ENCODE measurements at regions not wholly inside any gene's neighbourhood (a gene's known extent, or its start where the extent isn't known, plus 50 kb on each side); places are given as distances from the start of the nearest gene placed in this dataset.

- H3K27me3 Mint-ChIP-seq (ENCODE audit: low read depth in 3 of 3): no peaks in the 10 kb centered on the region
- Histone ChIP-seq H3K4me3 (replicated peaks in 1 of 3; ENCODE audit: low read depth in 2 of 3, low read length in 3 of 3) (no peak overlapping the region), H3K9me3 (replicated peaks in 1 of 2; ENCODE audit: control insufficient read depth in 1 of 2, insufficient read depth in 1 of 2, low read length in 2 of 2) (peaks cover 7 to 15% of the 10 kb centered on the region in 2 donors), H3K4me1 (ENCODE audit: control insufficient read depth in 1 of 2, insufficient read depth in 2 of 2, low read length in 2 of 2) (peaks cover 23 to 37% of the 10 kb centered on the region in 2 donors), H3K9ac (ENCODE audit: insufficient read depth, low read length, poor library complexity, severe bottlenecking) (no peak overlapping the region), H3K79me2 (ENCODE audit: insufficient read depth, low read length) (peaks cover 25% of the 10 kb centered on the region), H3K27ac (ENCODE audit: low read depth in 1 of 2, low read length in 2 of 2) (no peak overlapping the region), H2AFZ (ENCODE audit: insufficient read depth, low read depth, low read length, poor library complexity, severe bottlenecking) (no peak overlapping the region), H3K27me3 (ENCODE audit: control insufficient read depth in 2 of 2, insufficient read depth in 2 of 2, low read length in 2 of 2) (no peaks in the 10 kb centered on the region), H3K36me3 (replicated peaks in 1 of 2; ENCODE audit: control insufficient read depth in 1 of 2, insufficient read depth in 2 of 2, low read length in 2 of 2) (no peaks in the 10 kb centered on the region), H4K20me1 (ENCODE audit: insufficient read depth, low read length) (no peaks in the 10 kb centered on the region), H3K4me2 (replicated peaks; ENCODE audit: extremely low read depth, low read length, poor library complexity, severe bottlenecking) (no peak overlapping the region)
- intact Hi-C loops (cut with micrococcal nuclease): no loop called here
- DNase-seq: no peak
- peaks cover 37% of the 10 kb centered on the region for H3K4me1 Mint-ChIP-seq
- TF ChIP-seq CTCF (IDR thresholded peaks at IDR 0.05): no peak
- peaks cover 3 to 5% of the 10 kb centered on the region in 2 donors for H3K36me3 Mint-ChIP-seq
- H3K27ac Mint-ChIP-seq: no peak overlapping the region
- no peak overlapping the region for H3K4me3 Mint-ChIP-seq
- peaks cover 12 to 16% (median 14%) of the 10 kb centered on the region in 7 donors for H3K9me3 Mint-ChIP-seq
- no CpG with 5 or more reads among the region's 2 CpGs for WGBS (ENCODE audit: insufficient coverage)
These were observed 58.0 kb upstream of the MBNL1 start for GRCh38 chr3:152210697-152211096.

GRCh38 chr3:152211655-152212054 is 57.1 kb upstream of the MBNL1 start:
- H3K36me3 Mint-ChIP-seq: peaks cover 3 to 5% of the 10 kb centered on the region in 2 donors
- no CpG with 5 or more reads among the region's 1 CpG for WGBS (ENCODE audit: insufficient coverage)
- H3K4me1 ChIP-seq (ENCODE audit: control insufficient read depth in 1 of 2, insufficient read depth in 2 of 2, low read length in 2 of 2): peaks cover 15 to 27% of the 10 kb centered on the region in 2 donors
- no peak overlapping the region for H3K4me2 ChIP-seq (replicated peaks; ENCODE audit: extremely low read depth, low read length, poor library complexity, severe bottlenecking)
- TF ChIP-seq CTCF (IDR thresholded peaks at IDR 0.05): no peak
- H3K9me3 ChIP-seq (replicated peaks in 1 of 2; ENCODE audit: control insufficient read depth in 1 of 2, insufficient read depth in 1 of 2, low read length in 2 of 2): peaks cover 7 to 15% of the 10 kb centered on the region in 2 donors
- no peaks in the 10 kb centered on the region for H3K27me3 Mint-ChIP-seq (ENCODE audit: low read depth in 3 of 3)
- peaks cover 32% of the 10 kb centered on the region for H3K4me1 Mint-ChIP-seq
- no peak overlapping the region for H3K4me3 Mint-ChIP-seq
- no peak for DNase-seq
- peaks cover 16% of the 10 kb centered on the region for H3K79me2 ChIP-seq (ENCODE audit: insufficient read depth, low read length)
- H3K4me3 ChIP-seq (replicated peaks in 1 of 3; ENCODE audit: low read depth in 2 of 3, low read length in 3 of 3): no peak overlapping the region
- H4K20me1 ChIP-seq (ENCODE audit: insufficient read depth, low read length): no peaks in the 10 kb centered on the region
- H3K27me3 ChIP-seq (ENCODE audit: control insufficient read depth in 2 of 2, insufficient read depth in 2 of 2, low read length in 2 of 2): no peaks in the 10 kb centered on the region
- H3K36me3 ChIP-seq (replicated peaks in 1 of 2; ENCODE audit: control insufficient read depth in 1 of 2, insufficient read depth in 2 of 2, low read length in 2 of 2): no peaks in the 10 kb centered on the region
- no peak overlapping the region for H3K9ac ChIP-seq (ENCODE audit: insufficient read depth, low read length, poor library complexity, severe bottlenecking)
- H2AFZ ChIP-seq (ENCODE audit: insufficient read depth, low read depth, low read length, poor library complexity, severe bottlenecking): no peak overlapping the region
- no peak overlapping the region for H3K27ac Mint-ChIP-seq
- intact Hi-C loops (cut with micrococcal nuclease): no loop called here
- no peak overlapping the region for H3K27ac ChIP-seq (ENCODE audit: low read depth in 1 of 2, low read length in 2 of 2)
- H3K9me3 Mint-ChIP-seq: peaks cover 12 to 16% (median 14%) of the 10 kb centered on the region in 7 donors

Measured in CD14-positive monocyte (primary cell).